Prostate gland (tissue), 2 donors: ENCODE measurements at regions not wholly inside any gene's neighbourhood (a gene's known extent, or its start where the extent isn't known, plus 50 kb on each side); places are given as distances from the start of the nearest gene placed in this dataset.

Experiments
- CTCF ChIP-seq, 4 experiments: fragments of 200-600 bp in 2 of 4; fragments of 450-650 bp in 2 of 4; sonication (generic) in 2 of 4; IDR thresholded peaks; 1 replicate in 3 of 4; 2 replicates in 1 of 4; pipeline ENCODE4 v1.5.1; 2016 to 2019; ENCODE audit warnings: antibody characterized with exemption in 4 of 4, mild to moderate bottlenecking in 2 of 4, moderate library complexity in 2 of 4
- POLR2A ChIP-seq: fragments of 450-650 bp; IDR thresholded peaks from one replicate; pipeline ENCODE4 v1.6.1; 2016; ENCODE audit warnings: antibody characterized with exemption, mild to moderate bottlenecking

GRCh38 chr15:62288361-62289017, 123.4 kb upstream of the C2CD4B start:
- TF ChIP-seq CTCF (IDR thresholded peaks at IDR 0.05): no peak
- no peak for TF ChIP-seq POLR2A
